ENCODE measurements at regions not wholly inside any gene's neighbourhood (a gene's known extent, or its start where the extent isn't known, plus 50 kb on each side); places are given as distances from the start of the nearest gene placed in this dataset.

- TF ChIP-seq AR (CRISPR knock-in tag; IDR thresholded peaks at IDR 0.05) (no peak), MXD4 (CRISPR knock-in tag; IDR thresholded peaks at IDR 0.05; ENCODE audit: borderline replicate concordance) (no peak)
- TF ChIP-seq, protein P1, sequence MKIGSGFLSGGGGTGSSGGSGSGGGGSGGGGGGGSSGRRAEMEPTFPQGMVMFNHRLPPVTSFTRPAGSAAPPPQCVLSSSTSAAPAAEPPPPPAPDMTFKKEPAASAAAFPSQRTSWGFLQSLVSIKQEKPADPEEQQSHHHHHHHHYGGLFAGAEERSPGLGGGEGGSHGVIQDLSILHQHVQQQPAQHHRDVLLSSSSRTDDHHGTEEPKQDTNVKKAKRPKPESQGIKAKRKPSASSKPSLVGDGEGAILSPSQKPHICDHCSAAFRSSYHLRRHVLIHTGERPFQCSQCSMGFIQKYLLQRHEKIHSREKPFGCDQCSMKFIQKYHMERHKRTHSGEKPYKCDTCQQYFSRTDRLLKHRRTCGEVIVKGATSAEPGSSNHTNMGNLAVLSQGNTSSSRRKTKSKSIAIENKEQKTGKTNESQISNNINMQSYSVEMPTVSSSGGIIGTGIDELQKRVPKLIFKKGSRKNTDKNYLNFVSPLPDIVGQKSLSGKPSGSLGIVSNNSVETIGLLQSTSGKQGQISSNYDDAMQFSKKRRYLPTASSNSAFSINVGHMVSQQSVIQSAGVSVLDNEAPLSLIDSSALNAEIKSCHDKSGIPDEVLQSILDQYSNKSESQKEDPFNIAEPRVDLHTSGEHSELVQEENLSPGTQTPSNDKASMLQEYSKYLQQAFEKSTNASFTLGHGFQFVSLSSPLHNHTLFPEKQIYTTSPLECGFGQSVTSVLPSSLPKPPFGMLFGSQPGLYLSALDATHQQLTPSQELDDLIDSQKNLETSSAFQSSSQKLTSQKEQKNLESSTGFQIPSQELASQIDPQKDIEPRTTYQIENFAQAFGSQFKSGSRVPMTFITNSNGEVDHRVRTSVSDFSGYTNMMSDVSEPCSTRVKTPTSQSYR (CRISPR knock-in tag; IDR thresholded peaks at IDR 0.05), result no peak
Measured at GRCh38 chr7:130917669-130918128, 183.7 kb upstream of the KLF14 start (continued).

DNA sequence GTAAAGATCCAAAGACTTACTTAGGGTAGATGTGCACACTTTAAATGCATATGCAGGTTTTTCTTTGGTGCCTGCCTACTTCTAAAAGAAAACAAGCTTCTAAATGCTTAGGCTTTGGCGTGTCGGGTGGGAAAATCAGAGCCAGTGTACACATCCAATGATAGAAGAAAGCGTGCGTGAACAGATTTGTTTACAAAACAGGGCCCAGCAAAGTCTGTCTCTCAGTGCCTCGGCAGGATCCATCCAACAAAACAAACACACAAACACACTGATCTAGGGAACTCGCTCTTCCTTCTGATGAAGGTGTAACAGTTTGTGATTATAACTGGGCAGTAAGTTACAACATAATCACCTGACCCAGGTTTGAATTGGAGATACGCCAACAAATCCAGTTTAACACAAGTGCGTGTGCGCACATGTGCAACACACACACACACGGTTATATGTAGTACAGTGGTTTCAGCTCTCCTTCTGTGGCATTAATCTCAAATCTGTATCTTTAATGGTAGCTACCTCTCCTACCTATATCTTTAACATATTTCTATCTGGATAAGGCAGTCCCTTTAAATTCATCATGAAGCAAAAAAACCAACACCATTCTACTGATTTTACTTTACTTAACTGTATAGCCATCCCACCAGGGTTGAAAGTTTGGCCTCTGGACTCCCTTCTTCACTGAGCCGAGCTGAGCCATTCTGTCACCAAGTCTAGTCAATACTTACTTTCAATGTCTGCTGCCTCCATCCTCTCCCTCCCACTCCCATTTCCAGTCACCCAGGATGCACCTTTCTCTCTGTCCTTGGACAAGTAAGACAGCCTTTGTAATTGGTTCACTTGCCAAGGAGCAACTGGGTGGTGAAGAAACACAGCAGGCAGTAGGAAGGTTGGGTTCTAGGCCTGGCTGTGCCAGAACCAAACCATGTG lies 184.4 kb upstream of the KLF14 start:
- no peaks in the 10 kb centered on the region for H3K36me3 Mint-ChIP-seq
- H3K4me3 Mint-ChIP-seq, result no peak overlapping the region
- DNase-seq (ENCODE audit: low spot score), result no peak
- ChIA-PET POLR2A (no interaction called here), CTCF (interaction anchor here (0.5 to 2.1 kb wide), 2 partner anchors 21 to 1032 kb away, joined by 4 to 11 read pairs; no protein-coding TSS in a partner anchor)
- no peak for ATAC-seq
- peaks cover 49% of the 10 kb centered on the region for H3K4me1 Mint-ChIP-seq
- TF ChIP-seq GABPB1 (CRISPR knock-in tag; IDR thresholded peaks at IDR 0.05), result 0 out of 2 replicates have a peak, but pooled peaks have one; percentile 13
- TF ChIP-seq, protein P2, sequence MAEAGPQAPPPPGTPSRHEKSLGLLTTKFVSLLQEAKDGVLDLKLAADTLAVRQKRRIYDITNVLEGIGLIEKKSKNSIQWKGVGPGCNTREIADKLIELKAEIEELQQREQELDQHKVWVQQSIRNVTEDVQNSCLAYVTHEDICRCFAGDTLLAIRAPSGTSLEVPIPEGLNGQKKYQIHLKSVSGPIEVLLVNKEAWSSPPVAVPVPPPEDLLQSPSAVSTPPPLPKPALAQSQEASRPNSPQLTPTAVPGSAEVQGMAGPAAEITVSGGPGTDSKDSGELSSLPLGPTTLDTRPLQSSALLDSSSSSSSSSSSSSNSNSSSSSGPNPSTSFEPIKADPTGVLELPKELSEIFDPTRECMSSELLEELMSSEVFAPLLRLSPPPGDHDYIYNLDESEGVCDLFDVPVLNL (CRISPR knock-in tag; IDR thresholded peaks at IDR 0.05; ENCODE audit: borderline replicate concordance, low read depth), result no peak
- no peak overlapping the region; the same call in 1 of the 2 replicates for H3K27ac Mint-ChIP-seq
- H3K27me3 Mint-ChIP-seq (ENCODE audit: low read depth), result no peaks in the 10 kb centered on the region; the same call in 1 of the 2 replicates
- no peaks in the 10 kb centered on the region for H3K9me3 Mint-ChIP-seq

- Mint-ChIP-seq H3K9me3 (no peaks in the 10 kb centered on the region), H3K4me1 (peaks cover 37% of the 10 kb centered on the region), H3K4me3 (no peak overlapping the region), H3K27ac (no peak overlapping the region), H3K36me3 (no peaks in the 10 kb centered on the region), H3K27me3 (ENCODE audit: low read depth) (no peaks in the 10 kb centered on the region; the same call in 1 of the 2 replicates)
- ChIA-PET POLR2A (no interaction called here), CTCF (interaction anchor here (2.1 kb wide), 1 partner anchor 23 kb away, joined by 11 read pairs; no protein-coding TSS in a partner anchor)
- DNase-seq (ENCODE audit: low spot score) (no peak), ATAC-seq (no peak)
- no peak for TF ChIP-seq ZNF416 (CRISPR knock-in tag; IDR thresholded peaks at IDR 0.05)
- TF ChIP-seq, protein P3, sequence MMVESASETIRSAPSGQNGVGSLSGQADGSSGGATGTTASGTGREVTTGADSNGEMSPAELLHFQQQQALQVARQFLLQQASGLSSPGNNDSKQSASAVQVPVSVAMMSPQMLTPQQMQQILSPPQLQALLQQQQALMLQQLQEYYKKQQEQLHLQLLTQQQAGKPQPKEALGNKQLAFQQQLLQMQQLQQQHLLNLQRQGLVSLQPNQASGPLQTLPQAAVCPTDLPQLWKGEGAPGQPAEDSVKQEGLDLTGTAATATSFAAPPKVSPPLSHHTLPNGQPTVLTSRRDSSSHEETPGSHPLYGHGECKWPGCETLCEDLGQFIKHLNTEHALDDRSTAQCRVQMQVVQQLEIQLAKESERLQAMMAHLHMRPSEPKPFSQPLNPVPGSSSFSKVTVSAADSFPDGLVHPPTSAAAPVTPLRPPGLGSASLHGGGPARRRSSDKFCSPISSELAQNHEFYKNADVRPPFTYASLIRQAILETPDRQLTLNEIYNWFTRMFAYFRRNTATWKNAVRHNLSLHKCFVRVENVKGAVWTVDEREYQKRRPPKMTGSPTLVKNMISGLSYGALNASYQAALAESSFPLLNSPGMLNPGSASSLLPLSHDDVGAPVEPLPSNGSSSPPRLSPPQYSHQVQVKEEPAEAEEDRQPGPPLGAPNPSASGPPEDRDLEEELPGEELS (CRISPR knock-in tag; IDR thresholded peaks at IDR 0.05), result no peak
- no peak for TF ChIP-seq ESRRA (CRISPR knock-in tag; IDR thresholded peaks at IDR 0.05; ENCODE audit: borderline replicate concordance)
- TF ChIP-seq TP53 (CRISPR knock-in tag; IDR thresholded peaks at IDR 0.05), result no peak
- TF ChIP-seq, protein P4, sequence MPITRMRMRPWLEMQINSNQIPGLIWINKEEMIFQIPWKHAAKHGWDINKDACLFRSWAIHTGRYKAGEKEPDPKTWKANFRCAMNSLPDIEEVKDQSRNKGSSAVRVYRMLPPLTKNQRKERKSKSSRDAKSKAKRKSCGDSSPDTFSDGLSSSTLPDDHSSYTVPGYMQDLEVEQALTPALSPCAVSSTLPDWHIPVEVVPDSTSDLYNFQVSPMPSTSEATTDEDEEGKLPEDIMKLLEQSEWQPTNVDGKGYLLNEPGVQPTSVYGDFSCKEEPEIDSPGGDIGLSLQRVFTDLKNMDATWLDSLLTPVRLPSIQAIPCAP (CRISPR knock-in tag; IDR thresholded peaks at IDR 0.05), result no peak
- TF ChIP-seq CREB1 (CRISPR knock-in tag; IDR thresholded peaks at IDR 0.05), result no peak
- no peak for TF ChIP-seq ATF3 (CRISPR knock-in tag; conservative IDR thresholded peaks at IDR 0.05)
- no peak for TF ChIP-seq E2F1 (CRISPR knock-in tag; IDR thresholded peaks at IDR 0.05)
- TF ChIP-seq ATF1 (CRISPR knock-in tag; IDR thresholded peaks at IDR 0.05), result no peak
- TF ChIP-seq, protein P5, sequence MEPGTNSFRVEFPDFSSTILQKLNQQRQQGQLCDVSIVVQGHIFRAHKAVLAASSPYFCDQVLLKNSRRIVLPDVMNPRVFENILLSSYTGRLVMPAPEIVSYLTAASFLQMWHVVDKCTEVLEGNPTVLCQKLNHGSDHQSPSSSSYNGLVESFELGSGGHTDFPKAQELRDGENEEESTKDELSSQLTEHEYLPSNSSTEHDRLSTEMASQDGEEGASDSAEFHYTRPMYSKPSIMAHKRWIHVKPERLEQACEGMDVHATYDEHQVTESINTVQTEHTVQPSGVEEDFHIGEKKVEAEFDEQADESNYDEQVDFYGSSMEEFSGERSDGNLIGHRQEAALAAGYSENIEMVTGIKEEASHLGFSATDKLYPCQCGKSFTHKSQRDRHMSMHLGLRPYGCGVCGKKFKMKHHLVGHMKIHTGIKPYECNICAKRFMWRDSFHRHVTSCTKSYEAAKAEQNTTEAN (CRISPR knock-in tag; IDR thresholded peaks at IDR 0.05), result no peak
- no peak for TF ChIP-seq MYBL2 (CRISPR knock-in tag; IDR thresholded peaks at IDR 0.05)
Measured at GRCh38 chr7:130919316-130920103, 185.5 kb upstream of the KLF14 start.

Measured in WTC11 (cell line).